GM12865 (cell line): ENCODE measurements at regions not wholly inside any gene's neighbourhood (a gene's known extent, or its start where the extent isn't known, plus 50 kb on each side); places are given as distances from the start of the nearest gene placed in this dataset.
"Not testable (repeated sequence)": the region's sequence is repeated elsewhere in the genome, so short reads cannot be mapped to it uniquely, and the experiment has no call there.

ENCODE experiments used
- DNase-seq: peaks from one replicate; pipeline ENCODE4 v3.0.0; 2010; ENCODE audit warnings: low read depth
- H3K4me3 ChIP-seq: 2 replicates; pipeline ENCODE4 v1.5.1; 2011; ENCODE audit warnings: mild to moderate bottlenecking, low read depth, low read length, control low read depth
- CTCF ChIP-seq: IDR thresholded peaks from 2 replicates; pipeline ENCODE4 v1.5.1; 2011; ENCODE audit warnings: low read length, control low read depth, low read depth, inconsistent platforms; ENCODE audit not compliant: insufficient read depth; ENCODE audit errors: missing control alignments

- no peak for TF ChIP-seq CTCF
- no peak for DNase-seq
- H3K4me3 ChIP-seq = no peak overlapping the region
Observed at GRCh38 chr16:6797223-6797622, 535.4 kb upstream of the RBFOX1 start.

GRCh38 chr16:6777624-6778023, 555.0 kb upstream of the RBFOX1 start:
- peak; percentile 5 for DNase-seq
- no peak for TF ChIP-seq CTCF
- H3K4me3 ChIP-seq = no peak overlapping the region

GRCh38 chr16:6775712-6776111, 556.9 kb upstream of the RBFOX1 start:
- H3K4me3 ChIP-seq = no peak overlapping the region
- TF ChIP-seq CTCF = no peak
- DNase-seq = no peak

- DNase-seq = no peak
- H3K4me3 ChIP-seq = no peak overlapping the region
- TF ChIP-seq CTCF = no peak
Observed at GRCh38 chr16:6771956-6772355, 560.7 kb upstream of the RBFOX1 start.

- DNase-seq = no peak
- no peak overlapping the region for H3K4me3 ChIP-seq
- TF ChIP-seq CTCF = no peak
Observed at GRCh38 chr16:6753553-6753952, 579.1 kb upstream of the RBFOX1 start.

GRCh38 chr16:6751191-6751590, 581.5 kb upstream of the RBFOX1 start:
- no peak overlapping the region for H3K4me3 ChIP-seq
- no peak for TF ChIP-seq CTCF
- no peak for DNase-seq

GRCh38 chr16:6749698-6750097, 582.9 kb upstream of the RBFOX1 start:
- no peak overlapping the region for H3K4me3 ChIP-seq
- TF ChIP-seq CTCF = no peak
- no peak for DNase-seq

- H3K4me3 ChIP-seq, DNase-seq: not testable (repeated sequence)
Observed at GRCh38 chr16:6736302-6736701, 596.3 kb upstream of the RBFOX1 start.
